HUES6 (cell line): ENCODE measurements at regions not wholly inside any gene's neighbourhood (a gene's known extent, or its start where the extent isn't known, plus 50 kb on each side); places are given as distances from the start of the nearest gene placed in this dataset.

Source experiments
- H3K27ac ChIP-seq: 2 replicates; pipeline ENCODE4 v1.7.0; 2013; ENCODE audit warnings: low read depth, mild to moderate bottlenecking, low read length, inconsistent platforms
- H3K27me3 ChIP-seq: 2 replicates; pipeline ENCODE4 v1.6.1; 2013; ENCODE audit warnings: low read length; ENCODE audit not compliant: control insufficient read depth, insufficient read depth
- H3K36me3 ChIP-seq: 2 replicates; pipeline ENCODE4 v1.6.1; 2013; ENCODE audit warnings: low read length; ENCODE audit not compliant: control insufficient read depth, insufficient read depth
- H3K4me1 ChIP-seq: 2 replicates; pipeline ENCODE4 v1.6.1; 2013; ENCODE audit warnings: low read length; ENCODE audit not compliant: control insufficient read depth, insufficient read depth
- H3K4me3 ChIP-seq: 2 replicates; pipeline ENCODE4 v1.5.1; 2013; ENCODE audit warnings: low read depth, low read length
- H3K9ac ChIP-seq: one replicate; pipeline ENCODE4 v1.6.1; 2013; ENCODE audit warnings: mild to moderate bottlenecking, low read length
- H3K9me3 ChIP-seq: 2 replicates; pipeline ENCODE4 v1.6.1; 2013; ENCODE audit warnings: low read depth, low read length; ENCODE audit not compliant: control insufficient read depth, insufficient read depth

- H3K36me3 ChIP-seq, result no peaks in the 10 kb centered on the region
- no peaks in the 10 kb centered on the region for H3K9me3 ChIP-seq
- H3K27ac ChIP-seq, result no peak overlapping the region
- H3K4me1 ChIP-seq, result peaks cover 2% of the 10 kb centered on the region
- H3K4me3 ChIP-seq, result no peak overlapping the region
- no peaks in the 10 kb centered on the region for H3K27me3 ChIP-seq
- no peak overlapping the region for H3K9ac ChIP-seq
These were observed 395.3 kb upstream of the CPEB2 start for GRCh38 chr4:14607001-14607400.

DNA sequence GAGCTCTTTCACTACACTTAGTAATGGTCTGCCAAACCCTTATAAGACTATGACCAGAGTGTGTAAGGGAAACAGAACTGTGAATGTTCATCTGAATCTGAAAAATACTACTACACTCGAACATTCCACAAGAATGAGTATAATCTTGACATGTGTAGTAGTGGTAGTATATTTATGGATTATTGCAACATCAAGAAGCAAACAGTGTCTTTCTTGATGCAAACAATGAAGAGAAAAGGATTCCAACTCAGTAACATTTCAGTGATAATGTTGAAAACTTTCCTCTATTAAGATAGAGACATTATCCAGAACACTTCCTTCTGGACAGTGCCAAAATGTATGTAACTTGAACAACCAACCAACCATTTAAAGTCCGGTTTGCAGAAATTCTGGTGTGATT, 394.7 kb upstream of the CPEB2 start:
- Histone ChIP-seq H3K4me1 (no peaks in the 10 kb centered on the region), H3K9ac (no peak overlapping the region), H3K4me3 (no peak overlapping the region), H3K36me3 (no peaks in the 10 kb centered on the region), H3K9me3 (no peaks in the 10 kb centered on the region), H3K27ac (no peak overlapping the region), H3K27me3 (no peaks in the 10 kb centered on the region)

DNA sequence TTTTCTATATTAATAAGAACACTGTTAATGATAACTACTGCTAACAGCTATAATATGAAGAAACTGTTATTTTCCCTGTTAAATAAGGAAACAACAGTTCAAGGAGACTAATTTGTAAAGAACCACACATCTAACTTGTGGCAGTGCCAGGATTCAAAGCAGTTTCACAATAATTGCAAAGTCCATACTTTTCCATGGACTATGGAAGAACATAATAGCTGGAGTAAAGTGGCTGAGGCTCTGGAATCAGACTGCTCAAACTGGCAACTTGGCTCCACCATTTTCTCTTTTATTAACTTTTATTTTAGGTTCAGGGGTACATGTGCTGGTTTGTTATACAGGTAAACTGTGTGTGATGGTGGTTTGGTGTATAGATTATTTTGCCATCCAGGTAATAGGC, 393.7 kb upstream of the CPEB2 start:
- no peak overlapping the region for H3K9ac ChIP-seq
- H3K36me3 ChIP-seq, result no peaks in the 10 kb centered on the region
- no peak overlapping the region for H3K27ac ChIP-seq
- no peaks in the 10 kb centered on the region for H3K27me3 ChIP-seq
- no peak overlapping the region for H3K4me3 ChIP-seq
- H3K9me3 ChIP-seq, result no peaks in the 10 kb centered on the region
- no peaks in the 10 kb centered on the region for H3K4me1 ChIP-seq

GRCh38 chr4:14614840-14615239, 387.4 kb upstream of the CPEB2 start:
- Histone ChIP-seq H3K36me3 (no peaks in the 10 kb centered on the region), H3K27ac (no peak overlapping the region)

DNA sequence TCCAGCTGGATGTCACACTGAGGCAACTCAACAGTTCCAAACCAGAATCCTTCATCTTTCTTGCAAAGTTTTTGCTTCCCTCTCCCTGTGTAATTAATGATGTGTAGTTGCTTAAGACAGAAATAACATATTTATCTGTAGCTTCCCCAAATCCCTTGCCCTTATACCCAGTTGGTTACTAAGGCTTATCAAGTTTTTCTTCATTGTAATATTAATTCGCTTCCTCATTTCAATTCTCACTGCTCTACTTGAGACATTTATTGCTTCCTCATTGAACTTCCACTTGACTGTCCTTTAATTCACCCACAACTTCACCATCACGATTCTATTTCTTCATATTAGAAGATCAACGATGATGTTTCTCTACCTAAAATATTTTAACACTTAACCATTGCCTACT, 386.6 kb upstream of the CPEB2 start:
- peaks cover 6% of the 10 kb centered on the region; the same call in 1 of the 2 replicates for H3K4me1 ChIP-seq
- H3K36me3 ChIP-seq, result no peaks in the 10 kb centered on the region
- no peak overlapping the region for H3K27ac ChIP-seq
- H3K4me3 ChIP-seq, result no peak overlapping the region
- no peaks in the 10 kb centered on the region for H3K27me3 ChIP-seq
- H3K9ac ChIP-seq, result no peak overlapping the region
- H3K9me3 ChIP-seq, result no peaks in the 10 kb centered on the region

More at GRCh38 chr4:14614840-14615239, 387.4 kb upstream of the CPEB2 start:
- Histone ChIP-seq H3K4me3 (no peak overlapping the region), H3K9ac (no peak overlapping the region), H3K9me3 (no peaks in the 10 kb centered on the region), H3K27me3 (no peaks in the 10 kb centered on the region), H3K4me1 (no peaks in the 10 kb centered on the region)

DNA sequence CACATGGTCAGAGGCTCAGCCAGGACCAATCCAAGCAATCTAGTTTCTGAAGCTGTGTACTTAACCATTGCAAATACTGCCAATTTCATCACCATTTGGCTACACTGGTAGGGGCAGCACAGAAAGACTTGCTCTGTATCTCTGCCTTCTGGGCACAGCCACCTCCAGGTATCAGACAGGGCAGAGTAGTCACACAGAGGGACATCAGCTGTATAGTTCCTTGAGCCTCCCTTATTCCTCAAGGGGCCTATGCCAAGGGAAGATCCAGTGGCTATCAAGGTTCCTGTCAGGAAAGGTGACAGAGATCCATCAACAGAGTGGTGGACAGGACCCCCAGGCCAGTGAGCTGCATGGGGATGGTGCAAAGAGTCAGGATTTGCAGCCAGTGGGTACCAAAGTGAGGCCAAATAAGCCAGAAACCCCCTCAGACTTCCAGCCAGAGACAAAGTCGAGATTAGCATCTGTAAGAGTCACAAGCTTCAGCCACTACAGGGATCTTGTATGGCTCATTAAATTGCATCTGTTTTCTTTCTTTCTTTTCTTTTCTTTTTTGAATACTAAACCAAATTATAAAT, 381.6 kb upstream of the CPEB2 start:
- Histone ChIP-seq H3K27ac (no peak overlapping the region), H3K36me3 (no peaks in the 10 kb centered on the region), H3K9me3 (peaks cover 3% of the 10 kb centered on the region; the same call in 1 of the 2 replicates), H3K27me3 (no peaks in the 10 kb centered on the region), H3K9ac (no peak overlapping the region), H3K4me3 (no peak overlapping the region), H3K4me1 (peaks cover 24% of the 10 kb centered on the region; the same call in 1 of the 2 replicates)

DNA sequence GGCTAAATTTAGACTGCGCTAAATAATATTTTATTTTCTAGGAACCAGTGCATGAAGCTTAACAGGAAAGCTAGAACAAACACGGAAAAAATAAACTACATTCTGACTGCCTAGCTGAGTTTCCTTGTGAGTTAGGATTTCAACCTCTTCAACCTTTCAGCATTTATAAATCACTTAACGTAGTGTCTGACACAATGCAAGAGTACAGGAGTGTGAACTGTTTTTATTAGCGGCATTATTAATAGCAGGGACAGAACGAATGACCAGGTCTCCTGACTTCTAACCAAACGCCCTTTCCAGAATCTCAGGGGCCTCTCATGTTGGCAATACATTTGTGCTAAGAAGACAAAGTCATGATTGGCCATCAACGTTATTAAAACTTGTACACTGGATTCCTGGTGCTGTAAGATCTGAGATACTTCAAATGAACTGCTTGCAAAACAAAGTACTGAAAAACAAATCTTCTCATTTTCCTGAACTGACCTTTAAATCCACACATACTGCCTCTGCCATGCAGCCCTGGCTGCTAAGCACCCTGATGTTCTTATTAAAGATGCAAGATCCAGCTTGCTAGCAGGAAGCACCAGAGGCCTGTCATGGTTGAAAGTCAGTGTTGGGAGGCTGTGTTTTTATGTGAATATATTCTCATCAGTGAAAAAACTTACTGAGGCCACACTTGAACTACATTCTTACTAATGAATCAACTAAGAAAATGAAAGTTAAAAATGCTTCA, 380.4 kb upstream of the CPEB2 start:
- no peak overlapping the region for H3K9ac ChIP-seq
- no peaks in the 10 kb centered on the region for H3K27me3 ChIP-seq
- no peak overlapping the region for H3K27ac ChIP-seq
- peaks cover 24% of the 10 kb centered on the region; the same call in 1 of the 2 replicates for H3K4me1 ChIP-seq
- H3K9me3 ChIP-seq, result peaks cover 3% of the 10 kb centered on the region; the same call in 1 of the 2 replicates
- H3K4me3 ChIP-seq, result no peak overlapping the region
- no peaks in the 10 kb centered on the region for H3K36me3 ChIP-seq

DNA sequence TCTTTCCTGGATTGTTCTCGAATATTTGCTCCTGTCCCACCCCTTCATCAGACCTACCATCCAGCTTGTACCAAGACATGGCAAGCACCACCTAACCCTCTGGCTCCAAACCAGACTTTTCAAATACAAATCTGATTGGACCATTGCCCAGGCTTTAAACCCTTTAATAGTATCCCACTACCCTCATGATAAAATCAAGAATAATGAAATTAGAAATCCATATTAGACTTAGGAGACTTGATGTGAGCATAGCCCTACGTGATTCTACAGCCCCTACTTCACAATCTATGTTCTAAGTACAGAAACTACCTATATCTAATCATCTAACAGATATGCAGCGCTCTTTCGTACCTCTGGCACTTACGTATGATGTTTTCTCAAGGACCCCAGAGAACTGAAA, 375.2 kb upstream of the CPEB2 start:
- Histone ChIP-seq H3K4me3 (no peak overlapping the region), H3K4me1 (peaks cover 6% of the 10 kb centered on the region; the same call in 1 of the 2 replicates), H3K9me3 (peaks cover 3% of the 10 kb centered on the region; the same call in 1 of the 2 replicates), H3K27ac (no peak overlapping the region), H3K36me3 (no peaks in the 10 kb centered on the region), H3K27me3 (no peaks in the 10 kb centered on the region), H3K9ac (no peak overlapping the region)

DNA sequence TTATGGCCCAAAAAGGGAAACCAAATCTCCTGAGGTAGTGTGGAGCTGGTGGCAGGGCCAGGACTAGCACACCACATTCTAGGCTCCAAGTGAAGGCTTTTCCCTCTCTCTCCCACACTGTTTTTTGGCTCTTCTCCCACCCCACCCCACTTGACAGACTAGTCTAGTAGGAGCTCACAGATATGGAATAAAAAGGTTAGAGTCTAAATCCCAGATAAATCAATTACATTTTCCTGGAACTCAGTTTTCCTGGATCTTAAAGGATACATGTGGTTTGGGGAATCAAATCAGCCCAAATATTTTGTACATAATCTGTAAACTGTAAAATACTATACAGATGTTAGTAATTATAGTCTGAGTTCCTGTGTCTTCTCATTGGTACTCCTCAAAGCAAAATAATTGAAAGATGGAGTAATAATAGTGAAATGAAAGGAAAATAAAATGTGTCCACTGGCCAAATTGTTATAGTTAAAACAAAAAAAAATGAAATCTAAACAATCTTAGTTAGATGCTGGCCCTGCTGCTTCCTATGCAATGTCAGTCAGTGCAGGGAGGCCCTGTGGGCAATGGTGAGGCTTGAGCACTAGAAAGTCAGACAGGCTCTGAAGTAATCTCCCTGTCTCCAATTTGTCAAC, 370.4 kb upstream of the CPEB2 start:
- Histone ChIP-seq H3K27me3 (no peaks in the 10 kb centered on the region), H3K4me3 (no peak overlapping the region), H3K9me3 (peaks cover 14% of the 10 kb centered on the region), H3K27ac (no peak overlapping the region), H3K4me1 (no peaks in the 10 kb centered on the region), H3K9ac (no peak overlapping the region), H3K36me3 (no peaks in the 10 kb centered on the region)

DNA sequence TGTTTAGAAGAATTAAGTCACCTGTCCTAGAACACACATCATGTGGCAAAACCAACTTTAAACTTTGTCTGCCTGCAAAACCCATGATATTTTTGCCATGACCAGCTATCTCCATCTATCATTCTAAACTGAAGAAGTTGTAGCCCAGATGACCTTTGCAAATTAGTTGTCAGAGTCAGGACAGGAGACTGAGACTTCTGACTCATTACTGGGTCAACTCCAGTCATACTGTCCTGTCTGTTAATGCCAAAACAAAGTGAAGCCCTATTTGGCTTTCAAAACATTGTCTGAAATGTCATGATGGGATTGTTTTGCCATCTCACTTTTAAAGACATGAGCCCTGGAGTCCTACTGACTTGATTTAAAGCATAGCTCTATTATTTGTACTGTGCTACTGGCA, 365.7 kb upstream of the CPEB2 start:
- peaks cover 14% of the 10 kb centered on the region for H3K9me3 ChIP-seq
- H3K27me3 ChIP-seq, result no peaks in the 10 kb centered on the region
- H3K27ac ChIP-seq, result no peak overlapping the region
- no peaks in the 10 kb centered on the region for H3K36me3 ChIP-seq
- no peak overlapping the region for H3K9ac ChIP-seq
- no peaks in the 10 kb centered on the region for H3K4me1 ChIP-seq
- no peak overlapping the region for H3K4me3 ChIP-seq

- Histone ChIP-seq H3K9ac (no peak overlapping the region), H3K4me3 (no peak overlapping the region), H3K36me3 (no peaks in the 10 kb centered on the region), H3K27me3 (no peaks in the 10 kb centered on the region), H3K9me3 (no peaks in the 10 kb centered on the region), H3K27ac (no peak overlapping the region), H3K4me1 (no peaks in the 10 kb centered on the region)
These were observed 361.8 kb upstream of the CPEB2 start for GRCh38 chr4:14640476-14640875.
